Stimulated activated effector memory CD8-positive, alpha-beta T cell treated with anti-CD3 and anti-CD28 coated beads, Interleukin-12 subunit alpha, Interleukin-12 subunit beta, amount 100 ng/mL, for 72 hours (primary cell): ENCODE measurements at regions not wholly inside any gene's neighbourhood (a gene's known extent, or its start where the extent isn't known, plus 50 kb on each side); places are given as distances from the start of the nearest gene placed in this dataset.

Experiments
- ATAC-seq: fragments of 150-1000 bp; cut with Tn5 transposase; 2 replicates; pipeline ENCODE4 v1.10.0; 2021
- DNase-seq, 2 donors: peaks; one replicate each; pipeline ENCODE4 v3.0.0; 2021 to 2022; ENCODE audit warnings: low spot score in 2 of 2
- H3K27ac Mint-ChIP-seq: one replicate; pipeline ENCODE4 v1.8.0; 2022; ENCODE audit warnings: mild to moderate bottlenecking, mixed read lengths
- H3K36me3 Mint-ChIP-seq: one replicate; pipeline ENCODE4 v1.8.0; 2022; ENCODE audit warnings: mild to moderate bottlenecking, mixed read lengths
- H3K4me1 Mint-ChIP-seq: one replicate; pipeline ENCODE4 v1.8.0; 2022; ENCODE audit warnings: mixed read lengths
- H3K4me3 Mint-ChIP-seq: one replicate; pipeline ENCODE4 v1.8.0; 2022; ENCODE audit warnings: mild to moderate bottlenecking, mixed read lengths
- H3K9me3 Mint-ChIP-seq: one replicate; pipeline ENCODE4 v1.8.0; 2022; ENCODE audit warnings: mixed read lengths

- ATAC-seq, result no peak
- H3K9me3 Mint-ChIP-seq, result peaks cover 3% of the 10 kb centered on the region
- no peaks in the 10 kb centered on the region for H3K4me1 Mint-ChIP-seq
- no peak for DNase-seq
- H3K4me3 Mint-ChIP-seq, result no peak overlapping the region
- no peak overlapping the region for H3K27ac Mint-ChIP-seq
- H3K36me3 Mint-ChIP-seq, result no peaks in the 10 kb centered on the region
Measured at GRCh38 chr15:36053746-36054145, 507.8 kb upstream of the DPH6 start.

DNA sequence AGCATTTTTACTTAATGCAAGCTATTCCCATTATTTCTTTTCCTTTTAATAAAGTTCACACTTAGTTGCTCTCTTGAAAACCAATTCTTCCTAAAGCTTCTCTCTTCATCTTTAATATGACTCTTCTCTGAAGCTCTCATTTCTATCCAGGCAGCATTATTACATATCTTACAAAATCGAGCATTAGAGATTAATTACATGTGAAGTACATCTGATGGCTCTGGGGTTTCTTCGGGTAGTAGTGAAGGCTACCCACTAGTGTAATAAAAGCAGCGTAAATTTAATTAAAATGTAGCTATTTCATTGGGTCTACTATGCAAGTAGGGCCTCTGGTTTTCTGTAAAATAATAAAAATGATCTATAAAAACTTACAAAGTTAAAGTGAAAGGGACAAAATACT, 513.6 kb upstream of the DPH6 start:
- H3K4me1 Mint-ChIP-seq, result no peaks in the 10 kb centered on the region
- ATAC-seq (no peak), DNase-seq (no peak)
- H3K27ac Mint-ChIP-seq, result no peak overlapping the region
- H3K36me3 Mint-ChIP-seq, result no peaks in the 10 kb centered on the region
- no peak overlapping the region for H3K4me3 Mint-ChIP-seq
- H3K9me3 Mint-ChIP-seq, result peaks cover 3% of the 10 kb centered on the region

DNA sequence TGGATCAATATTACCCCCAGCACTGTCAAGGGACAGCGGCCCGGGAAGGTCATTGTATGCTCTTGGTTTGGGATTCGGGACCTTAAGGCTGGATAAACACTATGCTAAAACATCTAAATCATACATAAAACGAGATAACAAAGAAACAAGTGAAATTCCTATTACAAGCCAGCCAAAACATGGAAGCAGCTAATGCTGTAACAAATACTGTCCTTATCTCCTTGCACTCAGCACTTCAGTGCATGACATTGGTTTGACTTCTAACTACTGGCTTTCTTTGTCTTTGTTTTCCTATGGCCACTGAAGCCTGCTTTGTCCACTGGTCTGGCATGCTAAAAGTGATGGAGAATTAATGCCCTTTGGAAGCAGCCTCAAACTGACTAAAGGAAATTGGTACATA, 516.4 kb upstream of the DPH6 start:
- peaks cover 3% of the 10 kb centered on the region for H3K9me3 Mint-ChIP-seq
- H3K4me3 Mint-ChIP-seq, result no peak overlapping the region
- no peaks in the 10 kb centered on the region for H3K4me1 Mint-ChIP-seq
- no peak overlapping the region for H3K27ac Mint-ChIP-seq
- DNase-seq (no peak), ATAC-seq (no peak)
- H3K36me3 Mint-ChIP-seq, result no peaks in the 10 kb centered on the region

GRCh38 chr15:36066757-36067156, 512.7 kb upstream of the CDIN1 start:
- peak; percentile 39 for ATAC-seq
- no peaks in the 10 kb centered on the region for H3K9me3 Mint-ChIP-seq
- no peak overlapping the region for H3K4me3 Mint-ChIP-seq
- DNase-seq, result no peak
- no peak overlapping the region for H3K27ac Mint-ChIP-seq
- H3K36me3 Mint-ChIP-seq, result no peaks in the 10 kb centered on the region
- H3K4me1 Mint-ChIP-seq, result no peaks in the 10 kb centered on the region

DNA sequence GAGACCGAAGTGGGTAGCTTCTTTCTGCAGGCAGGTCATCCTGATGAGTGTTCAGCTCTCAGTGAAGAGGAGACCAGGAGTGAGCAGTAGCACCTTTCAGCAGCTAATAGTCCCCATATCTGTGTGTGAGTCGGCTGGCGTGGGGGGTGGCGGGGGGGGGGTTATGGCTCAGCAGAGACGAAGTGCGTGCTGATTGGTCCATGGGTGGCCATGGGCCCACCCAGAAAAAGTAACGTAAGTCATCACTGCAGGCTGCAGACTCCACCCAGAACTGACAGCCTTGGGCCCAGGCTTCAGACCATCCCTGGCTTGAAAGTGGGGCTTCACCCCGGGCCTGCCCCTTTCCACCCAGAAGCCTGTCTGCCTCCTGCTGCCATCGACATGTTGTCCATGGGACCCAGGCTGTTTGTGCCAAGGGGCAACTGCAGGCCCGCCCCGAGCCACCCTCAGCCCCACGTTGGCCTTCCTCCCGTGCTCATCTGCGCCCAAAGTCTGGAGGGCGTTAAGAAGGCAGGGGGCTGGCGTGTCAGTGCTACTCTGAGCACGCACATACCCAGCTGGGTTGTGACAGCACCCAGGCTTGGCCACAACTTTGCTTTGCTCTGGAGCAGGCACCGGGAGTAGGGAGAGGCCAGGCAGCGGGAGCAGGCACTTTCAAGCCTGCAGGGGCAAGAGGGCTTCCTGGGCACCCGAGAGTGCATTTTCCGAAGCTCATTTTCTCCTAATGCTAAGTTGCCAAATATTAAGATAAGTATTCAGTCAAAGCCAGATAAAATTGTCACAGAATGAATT, 511.7 kb upstream of the CDIN1 start:
- Mint-ChIP-seq H3K36me3 (no peaks in the 10 kb centered on the region), H3K27ac (no peak overlapping the region), H3K9me3 (no peaks in the 10 kb centered on the region), H3K4me1 (no peaks in the 10 kb centered on the region), H3K4me3 (no peak overlapping the region)
- ATAC-seq (no peak), DNase-seq (no peak)

DNA sequence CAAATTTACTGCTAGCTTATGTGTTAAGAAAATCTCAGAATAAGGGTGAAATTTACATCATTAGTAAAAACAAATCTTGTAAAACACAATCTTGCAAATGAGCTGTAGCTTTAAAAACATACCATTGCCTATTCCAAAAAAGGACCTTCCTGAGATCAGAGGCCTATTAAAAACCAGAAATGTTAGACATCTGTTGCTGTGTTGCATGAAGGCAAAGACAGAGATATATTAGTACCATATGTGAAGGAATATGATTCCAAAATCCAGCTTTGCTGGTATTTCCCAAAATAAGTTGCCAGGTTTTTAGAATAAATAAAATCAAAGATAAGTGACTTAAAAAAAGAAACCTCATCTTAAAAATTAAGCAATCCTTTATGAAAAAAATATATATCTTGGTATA, 504.1 kb upstream of the CDIN1 start:
- H3K4me3 Mint-ChIP-seq, result no peak overlapping the region
- no peaks in the 10 kb centered on the region for H3K4me1 Mint-ChIP-seq
- H3K36me3 Mint-ChIP-seq, result no peaks in the 10 kb centered on the region
- H3K27ac Mint-ChIP-seq, result no peak overlapping the region
- DNase-seq (no peak), ATAC-seq (no peak)
- H3K9me3 Mint-ChIP-seq, result peaks cover 10% of the 10 kb centered on the region

DNA sequence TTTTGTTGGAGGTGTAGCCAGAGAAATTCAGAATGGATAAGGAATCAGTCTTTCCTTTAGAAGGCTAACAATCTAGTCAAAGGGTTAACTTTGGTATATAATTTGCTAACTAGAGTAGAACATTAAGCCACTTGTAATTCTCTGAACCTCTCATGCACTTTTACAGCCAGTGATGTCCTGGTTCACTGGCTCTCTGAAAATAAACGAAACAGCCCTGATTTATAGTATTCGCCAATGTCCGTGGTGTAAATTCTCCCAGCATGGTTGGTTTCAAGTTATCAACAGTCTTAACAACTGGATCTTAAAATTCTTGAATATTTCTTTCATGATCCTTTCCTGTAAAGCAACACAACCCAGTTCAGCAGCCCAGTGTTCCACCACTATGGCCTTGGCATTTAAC, 500.4 kb upstream of the CDIN1 start:
- DNase-seq (no peak), ATAC-seq (no peak)
- Mint-ChIP-seq H3K9me3 (peaks cover 27% of the 10 kb centered on the region), H3K4me3 (no peak overlapping the region), H3K4me1 (no peaks in the 10 kb centered on the region), H3K36me3 (no peaks in the 10 kb centered on the region), H3K27ac (no peak overlapping the region)

DNA sequence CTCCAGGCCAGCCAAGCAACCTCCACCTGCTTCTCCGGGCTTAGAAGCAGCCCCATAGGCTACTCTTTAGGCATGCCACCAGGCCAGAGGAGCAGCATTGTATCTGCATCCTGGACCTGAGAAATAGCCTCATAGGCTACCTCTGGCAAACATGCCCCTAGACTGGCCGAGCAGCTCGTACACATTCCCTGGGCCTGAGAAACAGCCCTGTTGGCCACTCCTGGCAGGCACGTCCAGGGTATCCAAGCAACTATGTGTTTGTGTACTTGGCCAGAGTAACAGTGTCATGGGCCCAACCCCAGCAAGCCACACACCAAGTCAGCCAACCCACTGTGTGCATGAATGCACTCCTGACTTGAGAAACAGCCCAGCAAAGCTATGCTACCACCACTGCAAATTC, 498.7 kb upstream of the CDIN1 start:
- H3K9me3 Mint-ChIP-seq, result peaks cover 29% of the 10 kb centered on the region
- H3K27ac Mint-ChIP-seq, result no peak overlapping the region
- H3K36me3 Mint-ChIP-seq, result no peaks in the 10 kb centered on the region
- no peak overlapping the region for H3K4me3 Mint-ChIP-seq
- no peak for DNase-seq
- no peaks in the 10 kb centered on the region for H3K4me1 Mint-ChIP-seq
- no peak for ATAC-seq

GRCh38 chr15:36090286-36090946, 489.0 kb upstream of the CDIN1 start:
- ATAC-seq (no peak), DNase-seq (no peak)
- H3K4me3 Mint-ChIP-seq, result no peak overlapping the region
- H3K9me3 Mint-ChIP-seq, result peaks cover 14% of the 10 kb centered on the region
- no peaks in the 10 kb centered on the region for H3K4me1 Mint-ChIP-seq
- H3K27ac Mint-ChIP-seq, result no peak overlapping the region
- no peaks in the 10 kb centered on the region for H3K36me3 Mint-ChIP-seq

GRCh38 chr15:36106640-36107335, 472.6 kb upstream of the CDIN1 start:
- H3K27ac Mint-ChIP-seq, result no peak overlapping the region
- H3K4me1 Mint-ChIP-seq, result no peaks in the 10 kb centered on the region
- ATAC-seq, result no peak
- H3K4me3 Mint-ChIP-seq, result no peak overlapping the region
- no peaks in the 10 kb centered on the region for H3K36me3 Mint-ChIP-seq
- no peak for DNase-seq
- H3K9me3 Mint-ChIP-seq, result peaks cover 6% of the 10 kb centered on the region

- DNase-seq (no peak), ATAC-seq (no peak)
- Mint-ChIP-seq H3K27ac (no peak overlapping the region), H3K4me3 (no peak overlapping the region), H3K9me3 (peaks cover 6% of the 10 kb centered on the region), H3K4me1 (no peaks in the 10 kb centered on the region), H3K36me3 (no peaks in the 10 kb centered on the region)
Measured at GRCh38 chr15:36108541-36108940, 470.9 kb upstream of the CDIN1 start.

DNA sequence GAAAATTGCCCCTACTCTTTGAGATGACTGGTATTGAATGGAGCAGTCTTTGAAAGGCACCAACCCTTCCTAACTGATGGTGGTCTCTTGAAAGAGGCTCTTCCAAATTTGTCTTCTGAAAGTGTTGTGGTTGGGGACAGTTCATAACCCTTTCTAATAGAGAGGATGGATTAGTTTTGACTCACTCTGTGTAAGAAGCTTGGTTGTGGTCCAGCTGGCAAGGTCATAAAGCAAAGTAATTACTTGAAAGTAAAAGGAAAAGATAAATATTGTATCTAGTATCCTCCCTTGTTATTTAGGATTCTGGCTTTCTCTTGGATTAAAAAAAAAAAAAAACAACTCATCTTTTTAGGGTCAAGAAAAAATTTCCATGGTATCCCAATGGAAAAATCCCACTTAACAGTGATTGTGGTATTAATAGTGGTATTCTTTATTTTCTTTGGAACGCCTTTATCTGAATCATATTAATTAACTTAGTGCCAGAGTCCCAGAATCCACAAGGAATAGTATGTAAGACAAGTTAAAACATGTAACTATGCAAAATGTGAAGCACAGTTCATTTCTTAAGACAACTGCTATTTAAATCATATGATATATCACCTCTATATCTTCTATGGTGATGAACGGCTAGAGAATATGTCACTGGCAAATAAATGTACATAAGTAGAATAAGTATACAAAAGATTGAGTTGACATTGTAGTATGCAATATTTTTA, 469.3 kb upstream of the CDIN1 start:
- no peak for ATAC-seq
- no peaks in the 10 kb centered on the region for H3K36me3 Mint-ChIP-seq
- DNase-seq, result no peak
- no peak overlapping the region for H3K27ac Mint-ChIP-seq
- H3K4me1 Mint-ChIP-seq, result no peaks in the 10 kb centered on the region
- peaks cover 4% of the 10 kb centered on the region for H3K9me3 Mint-ChIP-seq
- no peak overlapping the region for H3K4me3 Mint-ChIP-seq

- Mint-ChIP-seq H3K36me3 (no peaks in the 10 kb centered on the region), H3K27ac (no peak overlapping the region), H3K9me3 (peaks cover 7% of the 10 kb centered on the region), H3K4me3 (no peak overlapping the region), H3K4me1 (no peaks in the 10 kb centered on the region)
- ATAC-seq (no peak), DNase-seq (no peak)
Measured at GRCh38 chr15:36110659-36110993, 468.8 kb upstream of the CDIN1 start.

DNA sequence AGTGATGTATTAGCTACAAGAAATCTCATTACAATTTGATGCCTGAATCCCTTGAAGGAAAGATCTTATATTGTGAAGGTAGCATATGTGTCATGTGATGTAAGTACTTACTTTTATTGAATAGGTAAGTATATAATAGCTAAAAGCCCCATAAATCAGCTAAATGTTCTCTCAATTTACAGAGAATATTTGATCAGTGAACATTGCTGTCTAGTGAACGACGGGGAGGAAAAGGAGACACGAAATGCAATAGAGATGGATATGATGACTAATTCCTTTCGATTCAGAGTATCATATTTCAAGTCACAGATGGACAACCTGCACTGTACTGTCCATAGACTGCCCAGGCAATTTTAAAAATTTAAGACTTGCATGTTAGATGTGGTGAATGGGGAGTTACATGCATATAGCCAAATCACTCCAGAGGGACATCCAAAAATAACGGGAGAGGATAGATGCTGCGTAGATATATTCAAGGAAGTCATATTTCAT, 462.1 kb upstream of the CDIN1 start:
- Mint-ChIP-seq H3K27ac (no peak overlapping the region), H3K36me3 (no peaks in the 10 kb centered on the region), H3K9me3 (peaks cover 12% of the 10 kb centered on the region), H3K4me3 (no peak overlapping the region), H3K4me1 (no peaks in the 10 kb centered on the region)
- DNase-seq, result no peak
- no peak for ATAC-seq

DNA sequence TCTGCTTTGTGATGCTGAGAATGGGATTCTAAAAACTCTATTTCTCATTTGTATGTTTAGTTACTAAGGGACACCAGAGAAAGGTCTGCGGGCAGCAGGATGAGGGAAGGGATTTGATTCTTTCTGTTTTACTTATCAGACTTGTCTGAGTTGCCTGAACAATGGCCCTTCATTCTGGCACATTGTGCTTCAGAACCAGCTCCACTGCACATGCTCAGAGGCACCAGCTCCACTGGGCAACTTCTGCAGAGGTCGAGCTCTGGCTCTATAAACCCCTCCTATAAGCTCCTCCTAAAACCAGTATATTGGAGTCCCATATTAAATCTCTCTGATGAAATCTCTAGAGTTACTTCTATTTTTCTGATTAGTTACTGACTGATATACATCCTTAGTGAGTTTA, 453.2 kb upstream of the CDIN1 start:
- no peak overlapping the region for H3K4me3 Mint-ChIP-seq
- H3K4me1 Mint-ChIP-seq, result no peaks in the 10 kb centered on the region
- no peak overlapping the region for H3K27ac Mint-ChIP-seq
- no peaks in the 10 kb centered on the region for H3K36me3 Mint-ChIP-seq
- H3K9me3 Mint-ChIP-seq, result peaks cover 5% of the 10 kb centered on the region
- ATAC-seq (no peak), DNase-seq (no peak)
